GM12878 (cell line): ENCODE measurements at regions not wholly inside any gene's neighbourhood (a gene's known extent, or its start where the extent isn't known, plus 50 kb on each side); places are given as distances from the start of the nearest gene placed in this dataset.

ENCODE experiments used
- ATAC-seq: fragments of 200-7000 bp; cut with Tn5 transposase; 3 replicates; pipeline ENCODE4 v1.9.1; 2020; ENCODE audit warnings: mild to moderate bottlenecking, moderate library complexity
- BruUV-seq: library from RNA; stranded (reverse); fragments of 400-500 nt; replicated peaks from 2 replicates; lab custom pipeline; 2021; lab: Mats Ljungman, UMichigan
- CTCF ChIA-PET: fragments of 300-600 bp; sonication (Branson Sonifier 250); formaldehyde crosslinking; extraction: SDS; loops from one replicate; lab custom pipeline; 2021; ENCODE audit warnings: inconsistent platforms; lab: Yijun Ruan, JAX
- POLR2A ChIA-PET: fragments of 350-600 bp; formaldehyde crosslinking; extraction: SDS; loops from one replicate; lab custom pipeline; 2021; ENCODE audit warnings: inconsistent platforms; lab: Charles Lee
- RAD21 ChIA-PET: fragments of 300-600 bp; sonication (Branson Sonifier 250); formaldehyde crosslinking; loops from one replicate; lab custom pipeline; 2023; ENCODE audit warnings: antibody characterized with exemption; ENCODE audit not compliant: unreplicated experiment; lab: Charles Lee
- SMC1A ChIA-PET: fragments of 300-600 bp; sonication (Branson Sonifier 250); formaldehyde crosslinking; loops from one replicate; lab custom pipeline; 2023; ENCODE audit not compliant: unreplicated experiment, uncharacterized antibody; lab: Charles Lee
- DNase-seq: peaks from one replicate; pipeline ENCODE4 v3.0.0-alpha.2; 2011; ENCODE audit warnings: low read depth, low spot score
- FAIRE-seq: peaks from 3 replicates; lab custom pipeline; 2011; peaks lifted over from hg19 to GRCh38; lab: Jason Lieb, UNC
- H2AFZ ChIP-seq: 2 replicates; pipeline ENCODE4 v1.6.0; 2011; ENCODE audit warnings: low read depth, low read length, control low read depth; ENCODE audit not compliant: control insufficient read depth
- H3K27ac ChIP-seq: 2 replicates; pipeline ENCODE4 v1.5.1; 2011; ENCODE audit warnings: control low read depth; ENCODE audit not compliant: control insufficient read depth, insufficient read depth
- H3K27me3 ChIP-seq, 2 experiments: replicated peaks in 1 of 2; 2 replicates each; pipeline versions ENCODE4 v1.6.0 to v1.6.1; 2011; ENCODE audit warnings: low read length in 1 of 2; ENCODE audit not compliant: control insufficient read depth in 2 of 2, insufficient read depth in 2 of 2
- H3K36me3 ChIP-seq, 2 experiments: 2 replicates each; pipeline ENCODE4 v1.5.1; 2011; ENCODE audit warnings: low read length in 1 of 2; ENCODE audit not compliant: control insufficient read depth in 2 of 2, insufficient read depth in 2 of 2
- H3K4me1 ChIP-seq: 2 replicates; pipeline ENCODE4 v1.6.1; 2011; ENCODE audit warnings: mild to moderate bottlenecking, low read length, moderate library complexity, mixed read lengths; ENCODE audit not compliant: control insufficient read depth, insufficient read depth
- H3K4me2 ChIP-seq: 2 replicates; pipeline ENCODE4 v1.6.0; 2011; ENCODE audit warnings: control low read depth; ENCODE audit not compliant: control insufficient read depth, insufficient read depth
- H3K4me3 ChIP-seq: fragments of 200-600 bp; sonication (generic); 2 replicates; pipeline ENCODE4 v1.5.1; 2016
- H3K79me2 ChIP-seq: 2 replicates; pipeline ENCODE4 v1.6.0; 2011; ENCODE audit warnings: low read length; ENCODE audit not compliant: control insufficient read depth, insufficient read depth
- H3K9ac ChIP-seq: 2 replicates; pipeline ENCODE4 v1.8.0; 2011; ENCODE audit warnings: low read length, control low read depth, mixed read lengths; ENCODE audit not compliant: control insufficient read depth, insufficient read depth
- H3K9me3 ChIP-seq: replicated peaks from 3 replicates; pipeline ENCODE4 v1.5.1; 2011; ENCODE audit warnings: mild to moderate bottlenecking, low read length; ENCODE audit not compliant: control insufficient read depth, insufficient read depth
- H4K20me1 ChIP-seq: 2 replicates; pipeline ENCODE4 v1.6.0; 2011; ENCODE audit not compliant: control insufficient read depth, insufficient read depth
- ATF3 ChIP-seq: IDR thresholded peaks from 2 replicates; pipeline ENCODE4 v1.6.1; 2011; ENCODE audit warnings: low read depth, mild to moderate bottlenecking, low read length, moderate library complexity, borderline replicate concordance; ENCODE audit errors: extremely low read depth
- BACH1 ChIP-seq: fragments of 450-650 bp; IDR thresholded peaks from 2 replicates; pipeline ENCODE4 v1.6.1; 2017; ENCODE audit warnings: mild to moderate bottlenecking, borderline replicate concordance
- CEBPZ ChIP-seq: fragments of 150-350 bp; IDR thresholded peaks from 2 replicates; pipeline ENCODE4 v1.6.1; 2016; ENCODE audit warnings: low read depth, low read length
- ELK1 ChIP-seq: IDR thresholded peaks from 2 replicates; pipeline ENCODE4 v1.6.1; 2012; ENCODE audit warnings: low read depth, low read length, improper control_type of control experiment
- FOXK2 ChIP-seq: fragments of 450-650 bp; IDR thresholded peaks from 2 replicates; pipeline ENCODE4 v1.6.1; 2017; ENCODE audit warnings: mild to moderate bottlenecking, moderate library complexity
- FOXM1 ChIP-seq: IDR thresholded peaks from 2 replicates; pipeline ENCODE4 v1.6.1; 2012; ENCODE audit warnings: low read depth, mild to moderate bottlenecking, inconsistent platforms, low read length, moderate library complexity
- LARP7 ChIP-seq: fragments of 450-650 bp; IDR thresholded peaks from 2 replicates; pipeline ENCODE4 v1.6.1; 2017; ENCODE audit warnings: mild to moderate bottlenecking
- MXI1 ChIP-seq: fragments of 150-350 bp; IDR thresholded peaks from 2 replicates; pipeline ENCODE4 v1.6.1; 2011; ENCODE audit warnings: low read depth, mild to moderate bottlenecking, inconsistent platforms, low read length, improper control_type of control experiment
- MYB ChIP-seq: fragments of 150-350 bp; IDR thresholded peaks from 2 replicates; pipeline ENCODE4 v1.6.1; 2014; ENCODE audit warnings: mild to moderate bottlenecking, low read depth, low read length, borderline replicate concordance
- NFIC ChIP-seq: IDR thresholded peaks from 2 replicates; pipeline ENCODE4 v1.6.1; 2012; ENCODE audit warnings: low read depth, mild to moderate bottlenecking, inconsistent platforms, low read length, moderate library complexity
- POLR2AphosphoS2 ChIP-seq: IDR thresholded peaks from 2 replicates; pipeline ENCODE4 v1.6.1; 2011; ENCODE audit warnings: low read depth, mild to moderate bottlenecking, low read length, improper control_type of control experiment, moderate library complexity
- RCOR1 ChIP-seq: conservative IDR thresholded peaks from 2 replicates; pipeline ENCODE4 v1.6.1; 2012; ENCODE audit warnings: low read depth, low read length, improper control_type of control experiment
- SMAD5 ChIP-seq: IDR thresholded peaks from 2 replicates; pipeline ENCODE4 v1.6.1; 2016; ENCODE audit warnings: antibody characterized with exemption, low read depth
- SREBF2 ChIP-seq: IDR thresholded peaks from 2 replicates; pipeline ENCODE4 v1.6.1; 2012; ENCODE audit warnings: mild to moderate bottlenecking, low read length
- ZNF207 ChIP-seq: fragments of 450-650 bp; IDR thresholded peaks from 2 replicates; pipeline ENCODE4 v1.6.1; 2014; ENCODE audit warnings: antibody characterized with exemption, mild to moderate bottlenecking, borderline replicate concordance
- WGBS: methylation state at CpG from one replicate; pipeline ENCODE4 v1.1.6; 2016; ENCODE audit warnings: low lambda C conversion rate; ENCODE audit not compliant: insufficient replicate concordance, insufficient coverage; ENCODE audit errors: missing lambda C conversion rate; 5-methylcytosine and 5-hydroxymethylcytosine counted together
- in situ Hi-C: fragments of 300-500 bp; cut with MboI; formaldehyde crosslinking; loops from 9 replicates; pipeline ENCODE4 v1.14.3; 2018; ENCODE audit warnings: mixed read lengths
- intact Hi-C: fragments of 100-400 bp; cut with micrococcal nuclease; formaldehyde crosslinking; loops from one replicate; pipeline ENCODE4 v1.14.2; 2022; ENCODE audit not compliant: unreplicated experiment

- Histone ChIP-seq H4K20me1 (no peaks in the 10 kb centered on the region), H3K27me3 (no peaks in the 10 kb centered on the region; a peak in 1 of 4 replicates), H3K27ac (no peak overlapping the region), H3K9ac (no peak overlapping the region), H3K4me3 (no peak overlapping the region), H3K9me3 (no peaks in the 10 kb centered on the region), H3K4me1 (no peaks in the 10 kb centered on the region), H3K4me2 (no peak overlapping the region), H3K36me3 (no peaks in the 10 kb centered on the region), H2AFZ (no peak overlapping the region), H3K79me2 (no peaks in the 10 kb centered on the region)
- intact Hi-C loops (no loop called here), in situ Hi-C loops (no loop called here)
- FAIRE-seq (no peak), ATAC-seq (no peak), DNase-seq (no peak)
- ChIA-PET SMC1A (no interaction called here), POLR2A (no interaction called here), CTCF (no interaction called here), RAD21 (no interaction called here)
- 39% methylated on average over 5 of the region's 5 CpGs for WGBS
- TF ChIP-seq SMAD5 (no peak), ZNF207 (no peak)
- BruUV-seq, result no TSS peak
Measured at GRCh38 chr20:40019510-40019909, 669.5 kb downstream of the MAFB start.

GRCh38 chr20:40017765-40018164 is 671.3 kb downstream of the MAFB start:
- Histone ChIP-seq H2AFZ (no peak overlapping the region), H3K79me2 (no peaks in the 10 kb centered on the region), H3K4me1 (no peaks in the 10 kb centered on the region), H4K20me1 (no peaks in the 10 kb centered on the region), H3K27me3 (no peaks in the 10 kb centered on the region; a peak in 1 of 4 replicates), H3K27ac (no peak overlapping the region), H3K9ac (no peak overlapping the region), H3K4me2 (no peak overlapping the region), H3K4me3 (no peak overlapping the region), H3K9me3 (no peaks in the 10 kb centered on the region), H3K36me3 (no peaks in the 10 kb centered on the region)
- no peak for ATAC-seq
- CTCF ChIA-PET, result no interaction called here
- in situ Hi-C loops (no loop called here), intact Hi-C loops (no loop called here)
- POLR2A ChIA-PET, result no interaction called here
- RAD21 ChIA-PET, result no interaction called here
- no peak for DNase-seq
- SMC1A ChIA-PET, result no interaction called here
- no peak for FAIRE-seq
- no TSS peak for BruUV-seq
- WGBS, result 0% methylated on average over 1 of the region's 1 CpG
- TF ChIP-seq ELK1 (no peak), RCOR1 (no peak), FOXM1 (no peak), BACH1 (no peak), FOXK2 (no peak), MYB (no peak), CEBPZ (no peak), MXI1 (no peak), SREBF2 (no peak), NFIC (no peak), POLR2AphosphoS2 (no peak), LARP7 (no peak), ATF3 (no peak)
